ENCODE measurements at regions not wholly inside any gene's neighbourhood (a gene's known extent, or its start where the extent isn't known, plus 50 kb on each side); places are given as distances from the start of the nearest gene placed in this dataset.

- no peaks in the 10 kb centered on the region for H4K20me1 ChIP-seq (ENCODE audit: insufficient read depth, low read length, poor library complexity, severe bottlenecking)
- H3K4me2 ChIP-seq (ENCODE audit: low read depth, low read length, poor library complexity, severe bottlenecking) = no peak overlapping the region
- H3K36me3 ChIP-seq (ENCODE audit: insufficient read depth, low read length) = no peaks in the 10 kb centered on the region
- TF ChIP-seq CTCF (conservative IDR thresholded peaks at IDR 0.05; ENCODE audit: low read length) (no peak), EZH2phosphoT487 (IDR thresholded peaks at IDR 0.05; ENCODE audit: borderline replicate concordance) (no peak)
- H3K4me1 ChIP-seq (ENCODE audit: insufficient read depth, low read length, poor library complexity, severe bottlenecking) = no peaks in the 10 kb centered on the region
- H3K9me3 ChIP-seq (ENCODE audit: insufficient read depth, low read depth, low read length) = no peaks in the 10 kb centered on the region
- peaks cover 8% of the 10 kb centered on the region for H3K27me3 ChIP-seq (ENCODE audit: insufficient read depth, low read length, poor library complexity, severe bottlenecking)
- no peaks in the 10 kb centered on the region for H3K79me2 ChIP-seq (ENCODE audit: insufficient read depth, low read length)
- H2AFZ ChIP-seq (ENCODE audit: low read length) = no peak overlapping the region
- no peak overlapping the region for H3K9ac ChIP-seq (ENCODE audit: low read depth, low read length, poor library complexity, severe bottlenecking)
- H3K9me2 ChIP-seq (replicated peaks; ENCODE audit: low read depth, low read length) = no peaks in the 10 kb centered on the region
- no peaks in the 10 kb centered on the region for H3F3A ChIP-seq (ENCODE audit: low read depth)
- H3K4me3 ChIP-seq (ENCODE audit: low read length, poor library complexity, severe bottlenecking) = no peak overlapping the region
These were observed 280.5 kb downstream of the TLL1 start for GRCh38 chr4:166153548-166153947.

GRCh38 chr4:166162327-166162726, 289.3 kb downstream of the TLL1 start:
- H3K9ac ChIP-seq (ENCODE audit: low read depth, low read length, poor library complexity, severe bottlenecking) = no peak overlapping the region
- no peaks in the 10 kb centered on the region for H3K9me3 ChIP-seq (ENCODE audit: insufficient read depth, low read depth, low read length)

GRCh38 chr4:166165829-166166420, 292.9 kb downstream of the TLL1 start:
- H3K4me2 ChIP-seq (ENCODE audit: low read depth, low read length, poor library complexity, severe bottlenecking) = no peak overlapping the region
- no peaks in the 10 kb centered on the region for H3K4me1 ChIP-seq (ENCODE audit: insufficient read depth, low read length, poor library complexity, severe bottlenecking)
- no peaks in the 10 kb centered on the region for H3K79me2 ChIP-seq (ENCODE audit: insufficient read depth, low read length)
- H4K20me1 ChIP-seq (ENCODE audit: insufficient read depth, low read length, poor library complexity, severe bottlenecking) = no peaks in the 10 kb centered on the region
- H3K27me3 ChIP-seq (ENCODE audit: insufficient read depth, low read length, poor library complexity, severe bottlenecking) = no peaks in the 10 kb centered on the region
- no peak overlapping the region for H3K4me3 ChIP-seq (ENCODE audit: low read length, poor library complexity, severe bottlenecking)
- H3K36me3 ChIP-seq (ENCODE audit: insufficient read depth, low read length) = no peaks in the 10 kb centered on the region
- TF ChIP-seq EZH2phosphoT487 (IDR thresholded peaks at IDR 0.05; ENCODE audit: borderline replicate concordance) = no peak
- peak; percentile 83 for TF ChIP-seq CTCF (conservative IDR thresholded peaks at IDR 0.05; ENCODE audit: low read length)
- H3F3A ChIP-seq (ENCODE audit: low read depth) = no peaks in the 10 kb centered on the region
- no peak overlapping the region for H3K9ac ChIP-seq (ENCODE audit: low read depth, low read length, poor library complexity, severe bottlenecking)
- H3K9me3 ChIP-seq (ENCODE audit: insufficient read depth, low read depth, low read length) = no peaks in the 10 kb centered on the region
- H3K9me2 ChIP-seq (replicated peaks; ENCODE audit: low read depth, low read length) = no peaks in the 10 kb centered on the region
- 0 out of 2 replicates have a peak overlapping the region, but pooled peaks have one; percentile 48 for H2AFZ ChIP-seq (ENCODE audit: low read length)

More at GRCh38 chr4:166162327-166162726, 289.3 kb downstream of the TLL1 start:
- Histone ChIP-seq H2AFZ (ENCODE audit: low read length) (no peak overlapping the region), H3K9me2 (replicated peaks; ENCODE audit: low read depth, low read length) (no peaks in the 10 kb centered on the region), H3F3A (ENCODE audit: low read depth) (no peaks in the 10 kb centered on the region), H3K79me2 (ENCODE audit: insufficient read depth, low read length) (no peaks in the 10 kb centered on the region), H3K27me3 (ENCODE audit: insufficient read depth, low read length, poor library complexity, severe bottlenecking) (no peaks in the 10 kb centered on the region), H3K4me2 (ENCODE audit: low read depth, low read length, poor library complexity, severe bottlenecking) (no peak overlapping the region), H3K4me1 (ENCODE audit: insufficient read depth, low read length, poor library complexity, severe bottlenecking) (no peaks in the 10 kb centered on the region), H3K4me3 (ENCODE audit: low read length, poor library complexity, severe bottlenecking) (no peak overlapping the region), H4K20me1 (ENCODE audit: insufficient read depth, low read length, poor library complexity, severe bottlenecking) (no peaks in the 10 kb centered on the region), H3K36me3 (ENCODE audit: insufficient read depth, low read length) (no peaks in the 10 kb centered on the region)
- no peak for TF ChIP-seq CTCF (conservative IDR thresholded peaks at IDR 0.05; ENCODE audit: low read length)
- TF ChIP-seq EZH2phosphoT487 (IDR thresholded peaks at IDR 0.05; ENCODE audit: borderline replicate concordance) = no peak
